ENCODE measurements at regions not wholly inside any gene's neighbourhood (a gene's known extent, or its start where the extent isn't known, plus 50 kb on each side); places are given as distances from the start of the nearest gene placed in this dataset.

- DNase-seq (ENCODE audit: low read depth in 6 of 9, low spot score in 9 of 9), result no peak
- H3K9me3 ChIP-seq (ENCODE audit: control insufficient read depth in 2 of 2, insufficient read depth in 1 of 2, low read length in 1 of 2), result no peaks in the 10 kb centered on the region
- H3K36me3 ChIP-seq (ENCODE audit: control insufficient read depth in 2 of 2, insufficient read depth in 2 of 2, low read length in 1 of 2), result no peaks in the 10 kb centered on the region
- no peaks in the 10 kb centered on the region for H3K4me1 ChIP-seq (ENCODE audit: control insufficient read depth in 2 of 2, insufficient read depth in 2 of 2, low read length in 2 of 2)
- no peak overlapping the region for H3K27ac ChIP-seq (ENCODE audit: low read depth in 1 of 2, low read length in 1 of 2)
- peaks cover 0 to 2% of the 10 kb centered on the region in 2 donors for H3K27me3 ChIP-seq (ENCODE audit: control insufficient read depth in 2 of 2, insufficient read depth in 1 of 2, low read length in 1 of 2)
- 95% methylated on average over 2 of the region's 2 CpGs for WGBS
- H3K4me3 ChIP-seq (ENCODE audit: low read length in 2 of 2), result no peak overlapping the region
Measured at GRCh38 chr17:83180996-83181481, 101.6 kb downstream of the METRNL start.

GRCh38 chr17:83181991-83182619 lies 102.7 kb downstream of the METRNL start:
- Histone ChIP-seq H3K4me3 (ENCODE audit: low read length in 2 of 2) (no peak overlapping the region), H3K9me3 (ENCODE audit: control insufficient read depth in 2 of 2, insufficient read depth in 1 of 2, low read length in 1 of 2) (no peaks in the 10 kb centered on the region), H3K27ac (ENCODE audit: low read depth in 1 of 2, low read length in 1 of 2) (no peak overlapping the region), H3K36me3 (ENCODE audit: control insufficient read depth in 2 of 2, insufficient read depth in 2 of 2, low read length in 1 of 2) (no peaks in the 10 kb centered on the region), H3K4me1 (ENCODE audit: control insufficient read depth in 2 of 2, insufficient read depth in 2 of 2, low read length in 2 of 2) (no peaks in the 10 kb centered on the region), H3K27me3 (ENCODE audit: control insufficient read depth in 2 of 2, insufficient read depth in 1 of 2, low read length in 1 of 2) (peaks cover 0 to 2% of the 10 kb centered on the region in 2 donors)
- no peak for DNase-seq (ENCODE audit: low read depth in 6 of 9, low spot score in 9 of 9)
- 91% methylated on average over 13 of the region's 13 CpGs for WGBS

- DNase-seq (ENCODE audit: low read depth in 6 of 9, low spot score in 9 of 9), result no peak
- Histone ChIP-seq H3K4me1 (ENCODE audit: control insufficient read depth in 2 of 2, insufficient read depth in 2 of 2, low read length in 2 of 2) (no peaks in the 10 kb centered on the region), H3K4me3 (ENCODE audit: low read length in 2 of 2) (no peak overlapping the region), H3K9me3 (ENCODE audit: control insufficient read depth in 2 of 2, insufficient read depth in 1 of 2, low read length in 1 of 2) (no peaks in the 10 kb centered on the region), H3K36me3 (ENCODE audit: control insufficient read depth in 2 of 2, insufficient read depth in 2 of 2, low read length in 1 of 2) (no peaks in the 10 kb centered on the region), H3K27ac (ENCODE audit: low read depth in 1 of 2, low read length in 1 of 2) (no peak overlapping the region), H3K27me3 (ENCODE audit: control insufficient read depth in 2 of 2, insufficient read depth in 1 of 2, low read length in 1 of 2) (peaks cover 0 to 2% of the 10 kb centered on the region in 2 donors)
- 89% methylated on average over 14 of the region's 14 CpGs for WGBS
Measured at GRCh38 chr17:83182620-83183101, 103.3 kb downstream of the METRNL start.

GRCh38 chr17:83183145-83183948 lies 103.9 kb downstream of the METRNL start:
- Histone ChIP-seq H3K27me3 (ENCODE audit: control insufficient read depth in 2 of 2, insufficient read depth in 1 of 2, low read length in 1 of 2) (peaks cover 0 to 2% of the 10 kb centered on the region in 2 donors), H3K9me3 (ENCODE audit: control insufficient read depth in 2 of 2, insufficient read depth in 1 of 2, low read length in 1 of 2) (no peaks in the 10 kb centered on the region), H3K27ac (ENCODE audit: low read depth in 1 of 2, low read length in 1 of 2) (no peak overlapping the region), H3K36me3 (ENCODE audit: control insufficient read depth in 2 of 2, insufficient read depth in 2 of 2, low read length in 1 of 2) (no peaks in the 10 kb centered on the region), H3K4me1 (ENCODE audit: control insufficient read depth in 2 of 2, insufficient read depth in 2 of 2, low read length in 2 of 2) (no peaks in the 10 kb centered on the region), H3K4me3 (ENCODE audit: low read length in 2 of 2) (no peak overlapping the region)
- WGBS, result 96% methylated on average over 28 of the region's 28 CpGs
- DNase-seq (ENCODE audit: low read depth in 6 of 9, low spot score in 9 of 9), result no peak

GRCh38 chr17:83183951-83184506 lies 104.6 kb downstream of the METRNL start:
- 94% methylated on average over 15 of the region's 15 CpGs for WGBS

GRCh38 chr17:83185023-83186002 lies 105.9 kb downstream of the METRNL start:
- no peak overlapping the region for H3K27ac ChIP-seq (ENCODE audit: low read depth in 1 of 2, low read length in 1 of 2)
- no peak overlapping the region for H3K4me3 ChIP-seq (ENCODE audit: low read length in 2 of 2)
- WGBS, result 98% methylated on average over 9 of the region's 9 CpGs
- H3K9me3 ChIP-seq (ENCODE audit: control insufficient read depth in 2 of 2, insufficient read depth in 1 of 2, low read length in 1 of 2), result no peaks in the 10 kb centered on the region
- no peaks in the 10 kb centered on the region for H3K4me1 ChIP-seq (ENCODE audit: control insufficient read depth in 2 of 2, insufficient read depth in 2 of 2, low read length in 2 of 2)
- H3K27me3 ChIP-seq (ENCODE audit: control insufficient read depth in 2 of 2, insufficient read depth in 1 of 2, low read length in 1 of 2), result peaks cover 0 to 2% of the 10 kb centered on the region in 2 donors
- DNase-seq (ENCODE audit: low read depth in 6 of 9, low spot score in 9 of 9), result no peak
- no peaks in the 10 kb centered on the region for H3K36me3 ChIP-seq (ENCODE audit: control insufficient read depth in 2 of 2, insufficient read depth in 2 of 2, low read length in 1 of 2)

More at GRCh38 chr17:83183951-83184506, 104.6 kb downstream of the METRNL start:
- no peak overlapping the region for H3K4me3 ChIP-seq (ENCODE audit: low read length in 2 of 2)
- H3K36me3 ChIP-seq (ENCODE audit: control insufficient read depth in 2 of 2, insufficient read depth in 2 of 2, low read length in 1 of 2), result no peaks in the 10 kb centered on the region
- H3K4me1 ChIP-seq (ENCODE audit: control insufficient read depth in 2 of 2, insufficient read depth in 2 of 2, low read length in 2 of 2), result no peaks in the 10 kb centered on the region
- H3K9me3 ChIP-seq (ENCODE audit: control insufficient read depth in 2 of 2, insufficient read depth in 1 of 2, low read length in 1 of 2), result no peaks in the 10 kb centered on the region
- no peak for DNase-seq (ENCODE audit: low read depth in 6 of 9, low spot score in 9 of 9)
- H3K27ac ChIP-seq (ENCODE audit: low read depth in 1 of 2, low read length in 1 of 2), result no peak overlapping the region
- peaks cover 0 to 2% of the 10 kb centered on the region in 2 donors for H3K27me3 ChIP-seq (ENCODE audit: control insufficient read depth in 2 of 2, insufficient read depth in 1 of 2, low read length in 1 of 2)

- Histone ChIP-seq H3K27me3 (ENCODE audit: control insufficient read depth in 2 of 2, insufficient read depth in 1 of 2, low read length in 1 of 2) (peaks cover 0 to 2% of the 10 kb centered on the region in 2 donors), H3K4me1 (ENCODE audit: control insufficient read depth in 2 of 2, insufficient read depth in 2 of 2, low read length in 2 of 2) (no peaks in the 10 kb centered on the region), H3K9me3 (ENCODE audit: control insufficient read depth in 2 of 2, insufficient read depth in 1 of 2, low read length in 1 of 2) (no peaks in the 10 kb centered on the region), H3K4me3 (ENCODE audit: low read length in 2 of 2) (no peak overlapping the region), H3K27ac (ENCODE audit: low read depth in 1 of 2, low read length in 1 of 2) (no peak overlapping the region), H3K36me3 (ENCODE audit: control insufficient read depth in 2 of 2, insufficient read depth in 2 of 2, low read length in 1 of 2) (no peaks in the 10 kb centered on the region)
- WGBS, result 64% methylated on average over 4 of the region's 4 CpGs
- no peak for DNase-seq (ENCODE audit: low read depth in 6 of 9, low spot score in 9 of 9)
Measured at GRCh38 chr17:83186226-83186625, 106.8 kb downstream of the METRNL start.

GRCh38 chr17:83186751-83187421 lies 107.5 kb downstream of the METRNL start:
- H3K4me1 ChIP-seq (ENCODE audit: control insufficient read depth in 2 of 2, insufficient read depth in 2 of 2, low read length in 2 of 2), result no peaks in the 10 kb centered on the region
- H3K27me3 ChIP-seq (ENCODE audit: control insufficient read depth in 2 of 2, insufficient read depth in 1 of 2, low read length in 1 of 2), result peaks cover 0 to 2% of the 10 kb centered on the region in 2 donors
- DNase-seq (ENCODE audit: low read depth in 6 of 9, low spot score in 9 of 9), result no peak

More at GRCh38 chr17:83186751-83187421, 107.5 kb downstream of the METRNL start:
- Histone ChIP-seq H3K27ac (ENCODE audit: low read depth in 1 of 2, low read length in 1 of 2) (no peak overlapping the region), H3K4me3 (ENCODE audit: low read length in 2 of 2) (no peak overlapping the region), H3K9me3 (ENCODE audit: control insufficient read depth in 2 of 2, insufficient read depth in 1 of 2, low read length in 1 of 2) (no peaks in the 10 kb centered on the region), H3K36me3 (ENCODE audit: control insufficient read depth in 2 of 2, insufficient read depth in 2 of 2, low read length in 1 of 2) (no peaks in the 10 kb centered on the region)
- WGBS, result 97% methylated on average over 3 of the region's 3 CpGs
